Bronchial epithelial cell (primary cell): ENCODE measurements at regions not wholly inside any gene's neighbourhood (a gene's known extent, or its start where the extent isn't known, plus 50 kb on each side); places are given as distances from the start of the nearest gene placed in this dataset.

Source experiments
- DNase-seq: peaks from one replicate; pipeline ENCODE4 v3.0.0-alpha.2; 2010; ENCODE audit warnings: low read depth
- FAIRE-seq: peaks from 2 replicates; lab custom pipeline; 2011; peaks lifted over from hg19 to GRCh38; lab: Jason Lieb, UNC
- H3K27me3 ChIP-seq: 2 replicates; pipeline ENCODE4 v1.5.1; 2011; ENCODE audit warnings: low read length; ENCODE audit not compliant: control insufficient read depth, insufficient read depth
- H3K36me3 ChIP-seq: 2 replicates; pipeline ENCODE4 v1.5.1; 2011; ENCODE audit warnings: low read length; ENCODE audit not compliant: control insufficient read depth, insufficient read depth
- H3K4me3 ChIP-seq: 2 replicates; pipeline ENCODE4 v1.5.1; 2011; ENCODE audit warnings: mild to moderate bottlenecking, low read depth, low read length, control low read depth
- TF ChIP-seq, protein P1 (sequence below): IDR thresholded peaks from 2 replicates; pipeline ENCODE4 v1.5.1; 2011; ENCODE audit warnings: mild to moderate bottlenecking, moderate library complexity, low read length, control low read depth, inconsistent platforms; ENCODE audit not compliant: insufficient read depth, severe bottlenecking

DNA sequence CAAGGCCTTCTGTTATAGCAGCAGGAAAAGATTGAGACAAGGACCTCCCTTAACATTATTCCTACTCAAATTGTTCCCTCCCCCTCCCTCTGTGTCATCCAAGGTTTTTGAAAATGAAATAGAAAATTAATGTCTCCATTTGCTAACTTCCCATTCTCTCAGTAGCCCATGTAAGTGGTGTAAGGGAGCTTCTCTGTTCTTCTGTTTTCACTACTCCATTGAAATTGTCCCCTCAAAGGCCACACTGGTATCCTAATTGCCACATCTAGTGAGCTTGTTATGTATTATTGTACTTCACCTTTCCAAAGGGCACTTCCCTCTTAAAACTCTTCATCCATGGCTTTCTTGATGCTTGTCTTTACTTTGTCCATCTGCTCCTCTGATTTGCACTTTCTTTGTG is 131.2 kb upstream of the PIK3R1 start:
- no peak for FAIRE-seq
- H3K4me3 ChIP-seq = no peak overlapping the region
- H3K27me3 ChIP-seq = peaks cover 2% of the 10 kb centered on the region
- DNase-seq = no peak
- no peaks in the 10 kb centered on the region for H3K36me3 ChIP-seq
- TF ChIP-seq, protein P1, sequence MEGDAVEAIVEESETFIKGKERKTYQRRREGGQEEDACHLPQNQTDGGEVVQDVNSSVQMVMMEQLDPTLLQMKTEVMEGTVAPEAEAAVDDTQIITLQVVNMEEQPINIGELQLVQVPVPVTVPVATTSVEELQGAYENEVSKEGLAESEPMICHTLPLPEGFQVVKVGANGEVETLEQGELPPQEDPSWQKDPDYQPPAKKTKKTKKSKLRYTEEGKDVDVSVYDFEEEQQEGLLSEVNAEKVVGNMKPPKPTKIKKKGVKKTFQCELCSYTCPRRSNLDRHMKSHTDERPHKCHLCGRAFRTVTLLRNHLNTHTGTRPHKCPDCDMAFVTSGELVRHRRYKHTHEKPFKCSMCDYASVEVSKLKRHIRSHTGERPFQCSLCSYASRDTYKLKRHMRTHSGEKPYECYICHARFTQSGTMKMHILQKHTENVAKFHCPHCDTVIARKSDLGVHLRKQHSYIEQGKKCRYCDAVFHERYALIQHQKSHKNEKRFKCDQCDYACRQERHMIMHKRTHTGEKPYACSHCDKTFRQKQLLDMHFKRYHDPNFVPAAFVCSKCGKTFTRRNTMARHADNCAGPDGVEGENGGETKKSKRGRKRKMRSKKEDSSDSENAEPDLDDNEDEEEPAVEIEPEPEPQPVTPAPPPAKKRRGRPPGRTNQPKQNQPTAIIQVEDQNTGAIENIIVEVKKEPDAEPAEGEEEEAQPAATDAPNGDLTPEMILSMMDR = no peak

DNA sequence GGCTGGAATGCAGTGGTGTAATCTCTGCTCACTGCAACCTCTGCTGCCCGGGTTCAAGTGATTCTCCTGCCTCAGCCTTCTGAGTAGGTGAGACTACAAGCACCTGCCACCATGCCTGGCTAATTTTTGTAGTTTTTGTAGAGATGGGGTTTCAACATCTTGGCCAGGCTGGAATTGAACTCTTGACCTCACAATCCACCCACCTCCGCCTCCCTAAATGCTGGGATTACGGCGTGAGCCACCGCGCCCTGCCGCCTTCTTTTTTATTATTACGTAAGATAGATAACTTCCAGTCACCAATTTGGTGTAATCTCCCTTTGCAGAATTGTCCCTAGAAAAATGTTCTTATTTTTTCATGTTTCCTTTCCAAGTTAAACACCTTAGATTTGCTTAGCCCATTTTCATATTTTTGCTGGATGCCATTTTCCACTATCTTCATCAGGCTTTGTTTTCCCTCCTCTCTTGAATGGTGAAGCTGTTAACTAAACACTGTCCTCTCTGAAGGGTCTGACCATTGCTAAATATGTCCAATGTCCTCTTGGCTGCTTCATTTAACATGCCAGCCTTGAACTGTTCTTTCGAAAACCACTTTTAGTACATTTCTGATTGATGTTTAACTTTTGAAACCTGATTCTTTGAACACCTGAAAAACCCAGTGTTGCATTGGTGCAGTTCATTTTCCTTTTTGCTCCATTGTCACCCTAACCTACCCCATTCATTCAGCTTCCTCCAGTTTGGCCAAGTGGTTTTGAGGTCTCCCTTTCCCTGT is 135.1 kb upstream of the PIK3R1 start:
- Histone ChIP-seq H3K27me3 (no peaks in the 10 kb centered on the region), H3K4me3 (no peak overlapping the region), H3K36me3 (no peaks in the 10 kb centered on the region)
- no peak for DNase-seq
- no peak for FAIRE-seq
- TF ChIP-seq, protein P1 = no peak

DNA sequence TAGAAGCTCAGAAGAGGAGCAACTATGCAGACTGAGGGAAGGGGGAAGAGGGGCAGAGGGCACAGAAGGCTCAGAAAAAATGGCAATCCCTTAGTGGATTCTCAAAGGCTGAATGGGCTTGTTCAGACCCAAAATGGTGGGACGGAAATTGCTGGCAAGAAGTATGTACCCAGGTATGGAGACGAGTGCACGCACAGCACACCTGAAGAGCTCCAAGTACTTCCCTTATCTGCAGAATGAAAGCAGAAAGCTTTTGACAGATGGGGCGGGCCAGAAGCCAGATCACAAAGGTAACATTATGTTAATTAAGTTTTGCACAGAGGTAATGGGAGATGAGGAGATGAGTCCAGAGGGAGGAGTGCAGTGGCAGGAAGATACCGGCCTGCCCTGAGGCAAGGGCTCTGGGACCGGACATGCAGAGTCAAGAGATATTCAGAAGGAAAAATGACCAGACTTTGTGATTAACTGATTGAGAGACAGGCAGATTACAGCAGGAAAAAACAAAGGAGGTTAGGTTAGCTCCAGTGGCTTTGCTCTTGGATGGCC is 138.1 kb upstream of the PIK3R1 start:
- Histone ChIP-seq H3K4me3 (no peak overlapping the region), H3K36me3 (no peaks in the 10 kb centered on the region), H3K27me3 (no peaks in the 10 kb centered on the region)
- TF ChIP-seq, protein P1 = no peak
- FAIRE-seq (no peak), DNase-seq (no peak)

DNA sequence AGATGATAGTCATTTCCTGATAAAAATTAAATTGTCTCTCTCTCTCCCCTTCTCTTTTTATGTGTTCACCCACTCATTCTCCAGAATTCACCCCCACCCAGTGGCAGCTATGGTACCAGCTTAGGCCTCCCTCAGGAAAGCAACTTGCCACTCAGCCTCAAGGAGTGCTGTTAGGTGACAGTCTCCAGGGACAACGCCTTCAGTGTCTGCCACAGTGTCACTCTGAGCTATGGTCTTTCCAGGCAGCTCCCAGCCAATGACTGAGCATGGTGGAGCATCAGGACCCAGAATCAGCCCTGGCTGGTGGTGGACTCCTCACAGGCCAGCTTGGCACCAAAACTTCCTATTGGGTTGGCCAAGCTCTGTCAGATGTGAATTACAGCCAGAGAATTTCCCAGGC is 140.9 kb upstream of the PIK3R1 start:
- Histone ChIP-seq H3K36me3 (no peaks in the 10 kb centered on the region), H3K27me3 (no peaks in the 10 kb centered on the region), H3K4me3 (no peak overlapping the region)
- FAIRE-seq = no peak
- DNase-seq = no peak
- TF ChIP-seq, protein P1 = no peak

DNA sequence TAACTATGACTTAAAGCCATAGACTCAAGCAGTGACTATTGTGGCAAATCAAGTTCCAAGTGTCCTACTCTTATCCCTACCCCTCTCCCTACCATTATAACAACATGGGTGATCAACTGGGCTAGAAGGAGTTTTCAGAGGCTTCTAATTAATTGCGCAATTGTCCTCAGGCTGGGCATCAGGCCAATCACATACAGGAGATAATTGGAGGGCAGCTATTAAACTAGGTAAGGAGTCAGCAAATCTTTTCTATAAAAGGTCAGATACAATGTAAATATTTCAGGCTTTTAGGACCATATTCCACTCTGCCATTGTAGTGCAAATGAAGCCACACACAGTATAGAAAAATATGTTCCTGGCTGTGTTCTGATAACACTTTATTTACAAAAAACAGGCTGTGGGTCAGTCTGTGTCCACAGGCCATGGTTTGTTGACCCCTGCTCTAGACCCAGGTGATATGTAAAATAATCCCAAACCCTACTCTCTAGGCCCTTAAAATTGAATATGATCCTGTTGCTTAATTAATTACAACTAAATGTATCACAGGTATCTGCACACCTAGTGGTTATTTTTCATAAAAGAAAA is 141.4 kb upstream of the PIK3R1 start:
- FAIRE-seq = no peak
- peak; percentile 26 for DNase-seq
- Histone ChIP-seq H3K27me3 (no peaks in the 10 kb centered on the region), H3K4me3 (no peak overlapping the region), H3K36me3 (no peaks in the 10 kb centered on the region)
- TF ChIP-seq, protein P1 = no peak
